GM10266 (cell line): ENCODE measurements at regions not wholly inside any gene's neighbourhood (a gene's known extent, or its start where the extent isn't known, plus 50 kb on each side); places are given as distances from the start of the nearest gene placed in this dataset.

Experiments used
- DNase-seq: peaks from one replicate; pipeline ENCODE4 v3.0.0; 2012; ENCODE audit errors: extremely low spot score
- TF ChIP-seq, protein P1 (sequence below): IDR thresholded peaks from 2 replicates; pipeline ENCODE4 v1.5.1; 2012; ENCODE audit warnings: mild to moderate bottlenecking, low read depth; ENCODE audit not compliant: control insufficient read depth, insufficient read depth; ENCODE audit errors: missing control alignments

DNA sequence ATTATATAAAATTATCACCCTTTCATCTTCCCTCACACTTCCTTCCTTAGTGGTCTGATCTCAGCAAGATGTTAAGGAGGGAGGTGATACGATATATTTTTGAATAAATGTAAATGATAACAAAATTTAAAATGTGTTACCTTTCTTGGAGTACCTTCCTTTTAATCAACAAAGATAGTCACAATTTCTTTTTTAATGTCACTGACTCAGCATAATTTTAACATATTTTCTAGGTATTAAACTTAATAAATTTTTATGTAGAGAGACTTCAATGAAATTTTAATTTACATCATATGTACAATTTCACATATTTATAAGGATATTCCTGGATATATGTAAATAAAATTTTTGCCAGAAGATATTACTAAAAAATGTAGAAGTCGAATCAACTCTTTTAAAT, 125.0 kb upstream of the FBN2 start:
- TF ChIP-seq, protein P1, sequence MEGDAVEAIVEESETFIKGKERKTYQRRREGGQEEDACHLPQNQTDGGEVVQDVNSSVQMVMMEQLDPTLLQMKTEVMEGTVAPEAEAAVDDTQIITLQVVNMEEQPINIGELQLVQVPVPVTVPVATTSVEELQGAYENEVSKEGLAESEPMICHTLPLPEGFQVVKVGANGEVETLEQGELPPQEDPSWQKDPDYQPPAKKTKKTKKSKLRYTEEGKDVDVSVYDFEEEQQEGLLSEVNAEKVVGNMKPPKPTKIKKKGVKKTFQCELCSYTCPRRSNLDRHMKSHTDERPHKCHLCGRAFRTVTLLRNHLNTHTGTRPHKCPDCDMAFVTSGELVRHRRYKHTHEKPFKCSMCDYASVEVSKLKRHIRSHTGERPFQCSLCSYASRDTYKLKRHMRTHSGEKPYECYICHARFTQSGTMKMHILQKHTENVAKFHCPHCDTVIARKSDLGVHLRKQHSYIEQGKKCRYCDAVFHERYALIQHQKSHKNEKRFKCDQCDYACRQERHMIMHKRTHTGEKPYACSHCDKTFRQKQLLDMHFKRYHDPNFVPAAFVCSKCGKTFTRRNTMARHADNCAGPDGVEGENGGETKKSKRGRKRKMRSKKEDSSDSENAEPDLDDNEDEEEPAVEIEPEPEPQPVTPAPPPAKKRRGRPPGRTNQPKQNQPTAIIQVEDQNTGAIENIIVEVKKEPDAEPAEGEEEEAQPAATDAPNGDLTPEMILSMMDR, result no peak
- DNase-seq, result no peak

DNA sequence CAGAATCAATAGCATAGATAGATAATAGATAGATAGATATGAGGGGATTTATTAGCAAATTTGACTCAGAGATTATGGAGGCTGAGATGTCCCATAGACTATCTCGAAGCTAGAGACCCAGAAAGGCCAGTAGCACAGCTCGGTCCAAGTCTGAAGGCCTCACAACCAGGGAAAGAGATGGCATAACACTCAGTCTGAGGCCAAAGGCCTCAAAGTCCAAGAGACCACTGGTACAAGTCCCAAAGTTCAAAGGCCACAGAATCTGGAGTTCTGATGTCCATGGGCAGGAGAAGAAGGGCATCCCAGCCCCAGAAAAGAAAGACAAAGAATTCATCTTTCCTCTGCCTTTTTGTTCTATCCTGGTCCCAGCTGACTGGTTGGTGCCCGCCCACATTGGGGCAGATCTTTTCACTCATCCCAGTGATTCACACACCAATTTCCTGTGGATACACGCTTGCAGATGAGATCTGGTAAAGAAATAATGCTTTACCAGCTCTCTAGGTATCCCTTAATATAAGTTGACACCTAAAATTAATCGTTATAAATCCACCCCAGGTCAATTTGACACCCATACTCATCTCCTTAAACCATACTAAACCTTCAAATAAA, 127.8 kb upstream of the FBN2 start:
- TF ChIP-seq, protein P1, result no peak
- DNase-seq, result no peak

DNA sequence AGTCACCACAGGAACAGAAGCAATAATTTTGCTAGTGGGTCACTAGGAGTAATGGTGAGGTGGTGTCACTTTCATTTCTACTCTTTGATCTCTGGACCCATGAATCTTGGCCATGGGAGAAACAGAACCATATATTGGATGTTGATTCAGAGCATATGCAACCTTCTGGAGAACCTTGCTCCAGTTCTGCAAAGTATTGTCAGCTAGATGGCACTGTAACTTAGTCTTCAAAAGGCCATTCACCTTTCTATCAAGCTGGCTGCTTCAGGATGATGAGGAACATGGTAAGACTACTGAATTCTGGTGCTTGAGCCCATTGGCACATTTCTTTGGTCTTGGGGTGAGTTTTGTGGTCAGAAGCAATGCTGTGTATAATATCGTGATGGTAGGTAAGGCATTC, 129.1 kb upstream of the FBN2 start:
- TF ChIP-seq, protein P1, result peak; percentile 36
- no peak for DNase-seq

DNA sequence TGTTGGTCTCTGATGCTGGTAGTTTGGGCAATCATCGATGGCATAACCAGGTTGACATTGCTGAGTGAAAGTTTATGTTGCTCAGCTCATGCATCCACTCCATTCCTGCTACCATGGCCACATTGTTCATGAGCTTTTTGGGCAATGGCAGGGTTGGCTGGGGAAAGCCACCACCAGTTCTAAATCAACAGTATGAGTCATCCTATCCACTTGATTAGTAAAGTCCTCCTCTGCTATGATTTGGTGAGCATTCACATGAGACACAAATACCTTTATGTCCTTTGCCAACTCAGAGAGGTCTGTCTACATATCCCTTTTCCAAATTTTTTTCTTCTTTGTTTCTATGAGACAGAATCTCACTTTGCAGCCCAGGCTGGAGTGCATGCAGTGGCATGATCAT, 129.7 kb upstream of the FBN2 start:
- TF ChIP-seq, protein P1, result no peak
- no peak for DNase-seq

DNA sequence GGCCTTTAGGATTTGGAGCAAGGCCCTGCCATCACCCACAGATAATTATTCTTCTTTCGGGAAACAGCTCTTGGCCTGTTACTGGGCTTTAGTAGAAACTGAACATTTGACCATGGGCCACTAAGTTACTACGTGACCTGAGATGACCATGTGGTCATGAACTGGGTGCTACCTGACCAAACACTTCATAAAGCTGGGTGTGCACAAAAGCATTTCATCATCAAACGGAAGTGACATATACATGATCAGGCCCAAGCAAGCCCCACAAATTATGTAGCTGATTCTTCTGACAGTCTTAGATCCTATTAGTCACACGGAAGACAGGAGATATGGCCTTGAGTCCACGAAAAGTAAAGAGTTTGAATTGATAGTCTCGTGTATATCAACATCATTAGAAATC, 130.9 kb upstream of the FBN2 start:
- no peak for DNase-seq
- TF ChIP-seq, protein P1, result no peak

DNA sequence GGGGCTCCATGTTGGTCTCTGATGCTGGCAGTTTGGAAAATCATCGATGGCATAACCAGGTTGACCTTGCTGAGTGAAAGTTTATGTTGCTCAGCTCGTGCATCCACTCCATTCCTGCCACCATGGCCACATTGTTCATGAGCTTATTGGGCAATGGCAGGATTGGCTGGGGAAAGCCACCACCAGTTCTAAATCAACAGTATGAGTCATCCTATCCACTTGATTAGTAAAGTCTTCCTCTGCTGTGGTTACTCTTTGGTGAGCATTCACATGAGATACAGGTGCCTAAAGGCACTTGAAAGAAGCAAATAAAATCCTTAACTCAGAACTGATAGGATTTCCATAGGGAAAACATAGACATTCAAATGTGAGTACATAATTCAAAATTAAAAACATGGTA, 131.8 kb upstream of the FBN2 start:
- DNase-seq, result no peak
- TF ChIP-seq, protein P1, result no peak

DNA sequence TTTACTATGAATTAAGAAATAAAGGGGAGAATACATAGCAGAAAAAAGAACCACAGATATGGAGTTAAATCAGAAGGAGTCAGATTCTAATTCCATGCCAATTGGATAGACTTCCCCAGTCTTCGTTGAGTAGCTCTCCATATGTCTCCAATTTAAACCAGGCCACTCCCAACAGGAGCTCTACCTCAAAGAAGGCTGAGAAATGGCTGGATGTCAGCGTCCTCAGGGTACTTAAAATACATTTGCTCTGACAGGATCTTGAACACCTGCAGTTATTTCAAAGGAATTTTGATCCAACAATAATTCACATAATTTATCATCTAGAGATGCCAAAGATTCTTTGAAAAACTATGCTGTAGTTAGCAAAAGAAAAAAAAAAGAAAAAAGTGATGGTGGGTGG, 133.9 kb upstream of the FBN2 start:
- DNase-seq, result no peak
- TF ChIP-seq, protein P1, result no peak
